SIG-M5 (cell line): ENCODE measurements at regions not wholly inside any gene's neighbourhood (a gene's known extent, or its start where the extent isn't known, plus 50 kb on each side); places are given as distances from the start of the nearest gene placed in this dataset.
A peak's percentile ranks its signal among the peaks of the same experiment; 100 is the strongest.

Experiments
- DNase-seq: peaks from one replicate; lab custom pipeline; 2025; lab: John Stamatoyannopoulos, UW

GRCh38 chr15:31263751-31264558, 62.7 kb upstream of the KLF13 start:
- peak; percentile 28 for DNase-seq

- DNase-seq: no peak
Observed at GRCh38 chr15:31264559-31265089, 62.0 kb upstream of the KLF13 start.

- no peak for DNase-seq
Observed at GRCh38 chr15:31265090-31265870, 61.4 kb upstream of the KLF13 start.

GRCh38 chr15:31265871-31266711, 60.5 kb upstream of the KLF13 start:
- peak; percentile 55 for DNase-seq

- no peak for DNase-seq
Observed at GRCh38 chr15:31266712-31267111, 59.9 kb upstream of the KLF13 start.

GRCh38 chr15:31267161-31268107, 59.2 kb upstream of the KLF13 start:
- no peak for DNase-seq

- DNase-seq: no peak
Observed at GRCh38 chr15:31268108-31268501, 58.5 kb upstream of the KLF13 start.

- DNase-seq: no peak
Observed at GRCh38 chr15:31268911-31269784, 57.5 kb upstream of the KLF13 start.

- DNase-seq: no peak
Observed at GRCh38 chr15:31269816-31270575, 56.6 kb upstream of the KLF13 start.

- no peak for DNase-seq
Observed at GRCh38 chr15:31270767-31271166, 55.9 kb upstream of the KLF13 start.

GRCh38 chr15:31271224-31271635, 55.4 kb upstream of the KLF13 start:
- DNase-seq: no peak

- no peak for DNase-seq
Observed at GRCh38 chr15:31271711-31272557, 54.7 kb upstream of the KLF13 start.

- no peak for DNase-seq
Observed at GRCh38 chr15:31272558-31273257, 53.9 kb upstream of the KLF13 start.

GRCh38 chr15:31273258-31273941, 53.2 kb upstream of the KLF13 start:
- DNase-seq: no peak

GRCh38 chr15:31274496-31275330, 51.9 kb upstream of the KLF13 start:
- no peak for DNase-seq
